Esophagus squamous epithelium (tissue), 5 donors: ENCODE measurements at regions not wholly inside any gene's neighbourhood (a gene's known extent, or its start where the extent isn't known, plus 50 kb on each side); places are given as distances from the start of the nearest gene placed in this dataset.

Experiments
- DNase-seq: peaks from one replicate; lab custom pipeline; 2025; lab: John Stamatoyannopoulos, UW
- H3K27ac ChIP-seq, 4 donors: fragments of 200-600 bp; sonication (generic); one replicate each; pipeline ENCODE4 v1.5.1; 2016 to 2019; ENCODE audit warnings: mild to moderate bottlenecking in 1 of 4
- H3K27me3 ChIP-seq, 4 donors: fragments of 200-600 bp; sonication (generic); 1 replicate in 3 of 4; 2 replicates in 1 of 4; pipeline versions ENCODE4 v1.5.1 to v1.6.0; 2017 to 2021; ENCODE audit warnings: antibody characterized with exemption in 1 of 4
- H3K36me3 ChIP-seq, 3 donors: fragments of 200-600 bp; sonication (generic); one replicate each; pipeline ENCODE4 v1.5.1; 2016 to 2019
- H3K4me1 ChIP-seq, 3 donors: fragments of 200-600 bp; sonication (generic); one replicate each; pipeline ENCODE4 v1.5.1; 2017 to 2019
- H3K4me3 ChIP-seq, 4 donors: fragments of 200-600 bp; sonication (generic); 1 replicate in 3 of 4; 2 replicates in 1 of 4; pipeline ENCODE4 v1.5.1; 2016 to 2019; ENCODE audit warnings: mild to moderate bottlenecking in 2 of 4, moderate library complexity in 1 of 4
- H3K9me3 ChIP-seq, 3 donors: fragments of 200-600 bp; sonication (generic); one replicate each; pipeline ENCODE4 v1.5.1; 2016 to 2019
- CTCF ChIP-seq, 6 experiments: fragments of 450-650 bp in 4 of 6; fragments of 200-600 bp in 2 of 6; sonication (generic) in 2 of 6; IDR thresholded peaks; one replicate each; pipeline ENCODE4 v1.5.1; 2016 to 2019; ENCODE audit warnings: antibody characterized with exemption in 6 of 6, mild to moderate bottlenecking in 4 of 6, moderate library complexity in 4 of 6
- POLR2A ChIP-seq, 4 donors: fragments of 450-650 bp; IDR thresholded peaks; one replicate each; pipeline ENCODE4 v1.6.1; 2017; ENCODE audit warnings: antibody characterized with exemption in 4 of 4, mild to moderate bottlenecking in 4 of 4, moderate library complexity in 3 of 4
- WGBS, 2 donors: methylation state at CpG; one replicate each; pipeline ENCODE4 v1.1.5; 2018; 5-methylcytosine and 5-hydroxymethylcytosine counted together
- intact Hi-C: fragments of 100-400 bp; cut with DNase I; formaldehyde crosslinking; loops from one replicate; pipeline ENCODE4 v1.15.0; 2022
- donor health status: DM: yes; HTN: yes; CAD: no.

GRCh38 chr18:65363011-65363410 lies 387.8 kb upstream of the CDH7 start:
- WGBS, 2 donors = 65 to 88% methylated on average over 3 of the region's 3 CpGs
- intact Hi-C loops = no loop called here
- H3K36me3 ChIP-seq = no peaks in the 10 kb centered on the region
- no peak for DNase-seq
- H3K4me1 ChIP-seq = no peaks in the 10 kb centered on the region
- no peak for TF ChIP-seq CTCF (IDR thresholded peaks at IDR 0.05)
- no peak overlapping the region for H3K4me3 ChIP-seq
- H3K27ac ChIP-seq = no peak overlapping the region
- H3K9me3 ChIP-seq = no peaks in the 10 kb centered on the region
- no peaks in the 10 kb centered on the region for H3K27me3 ChIP-seq

- TF ChIP-seq POLR2A (IDR thresholded peaks at IDR 0.05) = no peak
- TF ChIP-seq CTCF (IDR thresholded peaks at IDR 0.05) = no peak
- no peak overlapping the region for H3K27ac ChIP-seq
- H3K4me3 ChIP-seq = no peak overlapping the region
- 80 to 83% methylated on average over 1 of the region's 1 CpG for WGBS, 2 donors
- no peaks in the 10 kb centered on the region for H3K4me1 ChIP-seq
- no peaks in the 10 kb centered on the region for H3K36me3 ChIP-seq
- DNase-seq = no peak
- intact Hi-C loops = no loop called here
- H3K9me3 ChIP-seq = no peaks in the 10 kb centered on the region
- H3K27me3 ChIP-seq = no peaks in the 10 kb centered on the region
These were observed 391.3 kb upstream of the CDH7 start for GRCh38 chr18:65359479-65359878.

DNA sequence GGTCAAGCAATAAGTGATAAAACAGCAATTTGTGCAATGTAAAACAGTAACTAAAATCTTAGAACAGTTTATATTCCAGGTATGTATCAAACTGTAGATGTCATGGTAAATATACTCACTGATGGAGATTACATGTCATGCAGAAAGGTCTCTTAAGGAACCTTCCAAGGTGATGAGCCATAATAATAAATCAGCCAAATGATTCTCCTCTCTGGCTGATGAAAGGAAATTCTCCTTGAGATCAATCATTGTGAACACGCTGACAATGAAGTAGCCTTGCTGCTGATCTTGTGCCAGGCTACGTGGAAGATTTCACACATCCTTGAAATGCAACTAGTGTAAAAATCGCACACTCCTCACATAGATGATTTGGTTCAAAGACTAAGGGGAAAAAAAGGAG lies 392.5 kb upstream of the CDH7 start:
- no peak for DNase-seq
- Histone ChIP-seq H3K36me3 (no peaks in the 10 kb centered on the region), H3K27me3 (no peaks in the 10 kb centered on the region), H3K27ac (no peak overlapping the region), H3K9me3 (no peaks in the 10 kb centered on the region), H3K4me3 (no peak overlapping the region), H3K4me1 (no peaks in the 10 kb centered on the region)
- intact Hi-C loops = no loop called here
- no peak for TF ChIP-seq POLR2A (IDR thresholded peaks at IDR 0.05)
- TF ChIP-seq CTCF (IDR thresholded peaks at IDR 0.05) = no peak
- WGBS, 2 donors = 52 to 70% methylated on average over 3 of the region's 3 CpGs

DNA sequence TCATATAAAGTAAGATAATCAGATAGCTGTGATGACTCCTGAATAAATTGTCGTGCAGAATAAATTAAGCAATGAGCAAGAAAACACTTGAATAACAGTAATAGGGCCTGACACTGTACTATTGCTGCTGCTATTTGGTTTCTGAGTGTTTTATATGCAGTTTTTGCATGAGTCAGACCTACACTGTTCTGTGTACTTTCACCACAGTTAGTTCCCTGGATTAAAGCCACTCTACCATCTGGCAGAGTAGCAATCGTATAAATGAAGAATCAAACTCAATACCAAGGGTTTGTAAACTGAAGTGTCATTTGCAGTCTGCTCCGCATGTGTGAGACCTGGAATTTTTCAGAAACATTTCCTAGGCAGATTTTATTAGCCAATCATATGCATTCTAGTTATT lies 398.6 kb upstream of the CDH7 start:
- Histone ChIP-seq H3K4me1 (no peaks in the 10 kb centered on the region), H3K4me3 (no peak overlapping the region), H3K27me3 (no peaks in the 10 kb centered on the region), H3K27ac (no peak overlapping the region), H3K9me3 (no peaks in the 10 kb centered on the region), H3K36me3 (no peaks in the 10 kb centered on the region)
- intact Hi-C loops = no loop called here
- TF ChIP-seq POLR2A (IDR thresholded peaks at IDR 0.05) (no peak), CTCF (IDR thresholded peaks at IDR 0.05) (no peak)
- 50 to 73% methylated on average over 3 of the region's 3 CpGs for WGBS, 2 donors
- DNase-seq = no peak

DNA sequence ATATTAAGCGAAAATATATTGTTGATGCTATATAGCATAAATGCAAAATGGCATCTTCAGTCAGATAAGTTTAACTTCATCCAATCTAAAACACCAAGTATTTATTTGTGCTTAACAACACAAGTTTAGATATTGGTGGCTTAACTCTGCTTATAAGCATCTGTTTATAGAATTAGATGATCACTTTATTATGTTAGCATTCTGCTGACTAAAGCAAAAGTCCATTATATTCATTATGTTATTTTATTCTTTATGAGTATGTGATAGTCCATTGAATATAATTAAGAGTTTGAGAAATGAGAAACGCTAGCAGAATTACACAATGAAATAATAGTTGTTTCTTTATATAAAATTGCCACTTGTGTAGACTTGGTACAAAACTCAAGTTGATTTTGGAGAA lies 401.2 kb upstream of the CDH7 start:
- DNase-seq = no peak
- intact Hi-C loops = no loop called here
- WGBS, 2 donors = 64 to 81% methylated on average over 2 of the region's 2 CpGs

More for the DNA sequence above, 401.2 kb upstream of the CDH7 start:
- Histone ChIP-seq H3K27me3 (no peaks in the 10 kb centered on the region), H3K4me3 (no peak overlapping the region), H3K9me3 (no peaks in the 10 kb centered on the region), H3K36me3 (no peaks in the 10 kb centered on the region), H3K27ac (no peak overlapping the region), H3K4me1 (no peaks in the 10 kb centered on the region)
- TF ChIP-seq CTCF (IDR thresholded peaks at IDR 0.05) (no peak), POLR2A (IDR thresholded peaks at IDR 0.05) (no peak)
